Mammary epithelial cell (primary cell): ENCODE measurements at regions not wholly inside any gene's neighbourhood (a gene's known extent, or its start where the extent isn't known, plus 50 kb on each side); places are given as distances from the start of the nearest gene placed in this dataset.

Source experiments
- CTCF ChIP-seq, 2 donors: IDR thresholded peaks in 1 of 2; conservative IDR thresholded peaks in 1 of 2; 2 replicates each; pipeline ENCODE4 v1.5.1; 2011 to 2012; ENCODE audit warnings: inconsistent platforms in 2 of 2, low read length in 2 of 2, mild to moderate bottlenecking in 2 of 2, control low read depth in 1 of 2, low read depth in 1 of 2; ENCODE audit not compliant: insufficient read depth in 1 of 2; ENCODE audit errors: extremely low read depth in 1 of 2
- EZH2 ChIP-seq: IDR thresholded peaks from 2 replicates; pipeline ENCODE4 v1.6.1; 2012; ENCODE audit warnings: low read length, inconsistent platforms, borderline replicate concordance

DNA sequence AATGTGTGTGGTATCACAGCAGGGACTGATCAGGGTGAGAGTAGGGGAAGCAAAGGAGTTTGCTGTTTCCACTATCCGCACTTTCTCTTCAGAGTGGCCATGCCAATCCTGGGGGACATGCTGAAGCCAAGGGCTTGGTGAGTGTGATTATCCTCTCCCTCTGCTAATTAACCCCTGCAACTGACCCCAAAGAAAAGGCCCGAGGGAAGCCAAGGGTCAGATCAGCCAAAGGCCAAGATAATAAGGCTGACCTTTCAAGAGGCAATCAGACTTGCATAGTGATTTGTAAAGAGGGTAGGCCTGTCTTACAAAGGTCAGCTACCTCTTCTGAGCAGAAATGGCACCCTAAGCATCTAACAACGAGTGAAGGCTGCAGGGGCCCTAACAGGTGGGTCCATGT is 420.5 kb upstream of the CPEB2 start:
- TF ChIP-seq EZH2, result no peak
- no peak for TF ChIP-seq CTCF (conservative IDR thresholded peaks at IDR 0.05 in 1 of 2, IDR thresholded peaks at IDR 0.05 in 1 of 2; ENCODE audit: extremely low read depth in 1 of 2, insufficient read depth in 1 of 2, low read depth in 1 of 2, low read length in 2 of 2)
